ENCODE measurements at regions not wholly inside any gene's neighbourhood (a gene's known extent, or its start where the extent isn't known, plus 50 kb on each side); places are given as distances from the start of the nearest gene placed in this dataset.

DNA sequence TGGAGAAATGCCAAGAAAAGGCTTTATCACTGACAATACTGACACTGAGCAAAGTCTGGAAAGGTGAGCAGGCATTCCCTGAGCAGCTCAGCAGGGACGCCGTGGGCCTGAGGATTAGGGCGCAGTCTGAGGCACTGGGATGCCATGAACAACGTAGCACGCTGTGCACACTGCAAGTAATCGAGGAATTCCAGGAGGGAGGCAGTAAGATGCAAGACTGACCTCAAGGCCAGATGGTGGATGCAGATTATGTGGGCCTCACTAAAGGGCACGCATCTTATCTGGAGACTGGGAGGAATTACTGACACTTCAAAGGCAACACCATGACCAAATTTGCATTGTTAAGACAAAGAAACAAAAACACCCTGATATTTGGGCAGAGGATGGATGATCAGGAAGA is 50.4 kb upstream of the OPCML start:
- TF ChIP-seq, protein P1, sequence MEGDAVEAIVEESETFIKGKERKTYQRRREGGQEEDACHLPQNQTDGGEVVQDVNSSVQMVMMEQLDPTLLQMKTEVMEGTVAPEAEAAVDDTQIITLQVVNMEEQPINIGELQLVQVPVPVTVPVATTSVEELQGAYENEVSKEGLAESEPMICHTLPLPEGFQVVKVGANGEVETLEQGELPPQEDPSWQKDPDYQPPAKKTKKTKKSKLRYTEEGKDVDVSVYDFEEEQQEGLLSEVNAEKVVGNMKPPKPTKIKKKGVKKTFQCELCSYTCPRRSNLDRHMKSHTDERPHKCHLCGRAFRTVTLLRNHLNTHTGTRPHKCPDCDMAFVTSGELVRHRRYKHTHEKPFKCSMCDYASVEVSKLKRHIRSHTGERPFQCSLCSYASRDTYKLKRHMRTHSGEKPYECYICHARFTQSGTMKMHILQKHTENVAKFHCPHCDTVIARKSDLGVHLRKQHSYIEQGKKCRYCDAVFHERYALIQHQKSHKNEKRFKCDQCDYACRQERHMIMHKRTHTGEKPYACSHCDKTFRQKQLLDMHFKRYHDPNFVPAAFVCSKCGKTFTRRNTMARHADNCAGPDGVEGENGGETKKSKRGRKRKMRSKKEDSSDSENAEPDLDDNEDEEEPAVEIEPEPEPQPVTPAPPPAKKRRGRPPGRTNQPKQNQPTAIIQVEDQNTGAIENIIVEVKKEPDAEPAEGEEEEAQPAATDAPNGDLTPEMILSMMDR (conservative IDR thresholded peaks at IDR 0.05) = no peak
- H2BK12ac ChIP-seq (ENCODE audit: insufficient read length, low read depth, low read length) = no peak overlapping the region
- no peak for DNase-seq
- Mint-ChIP-seq H3K4me3 (no peak overlapping the region), H3K9me3 (peaks cover 1 to 3% of the 10 kb centered on the region in 2 experiments; a peak in 2 of 5 replicates), H3K27ac (no peak overlapping the region), H3K27me3 (ENCODE audit: low read depth) (peaks cover 6% of the 10 kb centered on the region), H3K36me3 (ENCODE audit: insufficient read depth in 1 of 3, low read depth in 3 of 3) (peaks cover 0 to 2% (median 0%) of the 10 kb centered on the region in 3 experiments; a peak in 1 of 7 replicates), H3K4me1 (peaks cover 13 to 17% of the 10 kb centered on the region in 2 experiments)
- H2AK5ac ChIP-seq (ENCODE audit: insufficient read length, low read length) = no peak overlapping the region
- no peaks in the 10 kb centered on the region for H4K20me1 ChIP-seq (ENCODE audit: control insufficient read depth, insufficient read depth, insufficient read length)
- H2BK20ac ChIP-seq (ENCODE audit: low read depth, low read length, poor library complexity, severe bottlenecking) = no peak overlapping the region
- no peak overlapping the region for H4K5ac ChIP-seq (ENCODE audit: insufficient read length, low read depth, low read length)
- H3K9me3 ChIP-seq (ENCODE audit: control insufficient read depth, low read depth, low read length) = no peaks in the 10 kb centered on the region
- no peaks in the 10 kb centered on the region for H3K79me1 ChIP-seq (ENCODE audit: insufficient read depth, low read depth, low read length, poor library complexity, severe bottlenecking)
- H2BK15ac ChIP-seq (ENCODE audit: low read depth, low read length) = no peak overlapping the region
- WGBS (ENCODE audit: extremely low coverage, insufficient read length, low lambda C conversion rate) = no CpG with 5 or more reads among the region's 7 CpGs
- no peak overlapping the region for H2BK120ac ChIP-seq (ENCODE audit: low read depth, low read length, poor library complexity, severe bottlenecking)
- H3K14ac ChIP-seq (ENCODE audit: insufficient read depth, low read length) = no peak overlapping the region
- no peaks in the 10 kb centered on the region for H3K23me2 ChIP-seq (ENCODE audit: insufficient read length, low read depth, low read length, poor library complexity, severe bottlenecking)
- no peaks in the 10 kb centered on the region for H3K4me1 ChIP-seq (ENCODE audit: insufficient read depth, low read length)
- H3K18ac ChIP-seq (ENCODE audit: insufficient read length, low read depth, low read length) = no peak overlapping the region
- H4K91ac ChIP-seq (ENCODE audit: insufficient read length, low read depth, low read length) = no peak overlapping the region
- H3K9ac ChIP-seq (ENCODE audit: extremely low read depth, insufficient read length, low read length) = no peak overlapping the region
- no peaks in the 10 kb centered on the region for H3K27me3 ChIP-seq (ENCODE audit: insufficient read depth, low read length)
- H3K27ac ChIP-seq (ENCODE audit: insufficient read length, low read depth, low read length) = no peak overlapping the region
- H3T11ph ChIP-seq (ENCODE audit: low read length) = no peak overlapping the region
- no peak overlapping the region for H2BK5ac ChIP-seq (ENCODE audit: insufficient read length, low read length)
- H3K23ac ChIP-seq (ENCODE audit: insufficient read length, low read depth, low read length) = no peak overlapping the region
- H3K79me2 ChIP-seq (ENCODE audit: insufficient read depth, low read length) = no peaks in the 10 kb centered on the region
- no peak overlapping the region for H4K8ac ChIP-seq (replicated peaks; ENCODE audit: insufficient read length, low read depth, low read length)
- no peak overlapping the region for H2AFZ ChIP-seq (ENCODE audit: low read length)
- H3K4me2 ChIP-seq (ENCODE audit: insufficient read depth, insufficient read length, low read length) = no peak overlapping the region
- no peak overlapping the region for H3K4ac ChIP-seq (ENCODE audit: low read depth, low read length)
- H3K56ac ChIP-seq (ENCODE audit: insufficient read length, low read depth, low read length) = no peak overlapping the region

Measured in H9 (cell line).